ENCODE measurements at regions not wholly inside any gene's neighbourhood (a gene's known extent, or its start where the extent isn't known, plus 50 kb on each side); places are given as distances from the start of the nearest gene placed in this dataset.

DNA sequence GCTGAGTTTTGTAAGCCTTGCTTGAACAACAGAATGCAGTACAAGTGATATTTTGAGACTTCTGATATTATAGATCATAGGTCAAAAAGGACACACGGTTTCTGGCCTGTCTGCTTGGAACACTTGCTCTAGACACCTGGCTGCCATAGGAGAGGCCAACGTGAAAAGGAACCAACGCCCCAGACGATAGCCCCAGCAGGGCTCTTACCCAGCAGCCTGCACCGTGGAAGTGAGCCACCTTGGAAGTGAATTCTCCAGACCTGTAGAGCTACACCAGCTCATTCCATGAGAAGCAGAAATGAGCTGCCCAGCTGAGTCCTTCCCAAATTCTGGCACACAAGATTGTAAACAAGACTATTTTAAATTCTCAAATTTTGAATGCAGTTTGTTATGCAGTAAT lies 323.1 kb downstream of the FBXO8 start:
- in situ Hi-C loops (cut with MboI; ENCODE audit: low pct_unique_long_range_greater_than_20kb, low sequenced_read_pairs, unreplicated experiment): no loop called here
- DNase-seq (ENCODE audit: low spot score): no peak
- TF ChIP-seq, protein P1, sequence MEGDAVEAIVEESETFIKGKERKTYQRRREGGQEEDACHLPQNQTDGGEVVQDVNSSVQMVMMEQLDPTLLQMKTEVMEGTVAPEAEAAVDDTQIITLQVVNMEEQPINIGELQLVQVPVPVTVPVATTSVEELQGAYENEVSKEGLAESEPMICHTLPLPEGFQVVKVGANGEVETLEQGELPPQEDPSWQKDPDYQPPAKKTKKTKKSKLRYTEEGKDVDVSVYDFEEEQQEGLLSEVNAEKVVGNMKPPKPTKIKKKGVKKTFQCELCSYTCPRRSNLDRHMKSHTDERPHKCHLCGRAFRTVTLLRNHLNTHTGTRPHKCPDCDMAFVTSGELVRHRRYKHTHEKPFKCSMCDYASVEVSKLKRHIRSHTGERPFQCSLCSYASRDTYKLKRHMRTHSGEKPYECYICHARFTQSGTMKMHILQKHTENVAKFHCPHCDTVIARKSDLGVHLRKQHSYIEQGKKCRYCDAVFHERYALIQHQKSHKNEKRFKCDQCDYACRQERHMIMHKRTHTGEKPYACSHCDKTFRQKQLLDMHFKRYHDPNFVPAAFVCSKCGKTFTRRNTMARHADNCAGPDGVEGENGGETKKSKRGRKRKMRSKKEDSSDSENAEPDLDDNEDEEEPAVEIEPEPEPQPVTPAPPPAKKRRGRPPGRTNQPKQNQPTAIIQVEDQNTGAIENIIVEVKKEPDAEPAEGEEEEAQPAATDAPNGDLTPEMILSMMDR (IDR thresholded peaks at IDR 0.05; ENCODE audit: extremely low read depth, insufficient read depth, missing control alignments): no peak

GRCh38 chr4:173958445-173958844 lies 325.0 kb downstream of the FBXO8 start:
- in situ Hi-C loops (cut with MboI; ENCODE audit: low pct_unique_long_range_greater_than_20kb, low sequenced_read_pairs, unreplicated experiment): no loop called here
- DNase-seq (ENCODE audit: low spot score): no peak
- TF ChIP-seq, protein P1 (IDR thresholded peaks at IDR 0.05; ENCODE audit: extremely low read depth, insufficient read depth, missing control alignments): no peak

GRCh38 chr4:173943547-173943946 lies 339.9 kb downstream of the FBXO8 start:
- in situ Hi-C loops (cut with MboI; ENCODE audit: low pct_unique_long_range_greater_than_20kb, low sequenced_read_pairs, unreplicated experiment): no loop called here
- TF ChIP-seq, protein P1 (IDR thresholded peaks at IDR 0.05; ENCODE audit: extremely low read depth, insufficient read depth, missing control alignments): no peak
- DNase-seq (ENCODE audit: low spot score): no peak

GRCh38 chr4:173940146-173940545 lies 343.3 kb downstream of the FBXO8 start:
- TF ChIP-seq, protein P1 (IDR thresholded peaks at IDR 0.05; ENCODE audit: extremely low read depth, insufficient read depth, missing control alignments): no peak
- in situ Hi-C loops (cut with MboI; ENCODE audit: low pct_unique_long_range_greater_than_20kb, low sequenced_read_pairs, unreplicated experiment): no loop called here
- DNase-seq (ENCODE audit: low spot score): no peak

DNA sequence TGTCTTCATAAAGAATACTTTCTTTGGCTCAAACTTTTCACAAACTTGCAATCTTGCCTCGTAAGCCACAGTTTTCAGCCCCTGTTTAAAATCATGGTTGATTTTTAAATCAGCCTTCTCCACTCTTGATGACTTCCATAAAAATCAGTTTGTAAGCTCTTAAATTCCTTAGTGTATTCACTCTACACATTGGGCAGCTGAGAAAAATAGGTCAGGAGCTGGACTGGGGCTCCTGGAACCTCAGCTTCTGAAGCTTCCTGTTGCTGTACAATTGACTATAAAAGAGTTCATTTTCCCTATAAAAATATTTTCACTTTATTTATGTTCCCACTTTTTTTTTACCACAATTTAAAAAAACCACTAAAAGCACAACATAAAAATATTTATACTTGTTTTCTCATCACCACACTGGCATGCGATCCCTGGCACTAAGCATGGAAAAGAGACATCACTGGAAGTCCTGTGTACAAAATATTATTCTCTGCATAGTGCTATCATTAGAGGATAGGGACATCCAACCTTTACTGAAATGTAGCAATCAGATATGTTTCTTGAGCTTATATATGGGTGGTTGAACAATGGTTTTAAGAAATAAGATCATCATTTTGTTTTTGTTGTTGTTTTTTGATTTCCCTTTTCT lies 345.7 kb downstream of the FBXO8 start:
- no peak for DNase-seq (ENCODE audit: low spot score)
- in situ Hi-C loops (cut with MboI; ENCODE audit: low pct_unique_long_range_greater_than_20kb, low sequenced_read_pairs, unreplicated experiment): no loop called here
- TF ChIP-seq, protein P1 (IDR thresholded peaks at IDR 0.05; ENCODE audit: extremely low read depth, insufficient read depth, missing control alignments): no peak

DNA sequence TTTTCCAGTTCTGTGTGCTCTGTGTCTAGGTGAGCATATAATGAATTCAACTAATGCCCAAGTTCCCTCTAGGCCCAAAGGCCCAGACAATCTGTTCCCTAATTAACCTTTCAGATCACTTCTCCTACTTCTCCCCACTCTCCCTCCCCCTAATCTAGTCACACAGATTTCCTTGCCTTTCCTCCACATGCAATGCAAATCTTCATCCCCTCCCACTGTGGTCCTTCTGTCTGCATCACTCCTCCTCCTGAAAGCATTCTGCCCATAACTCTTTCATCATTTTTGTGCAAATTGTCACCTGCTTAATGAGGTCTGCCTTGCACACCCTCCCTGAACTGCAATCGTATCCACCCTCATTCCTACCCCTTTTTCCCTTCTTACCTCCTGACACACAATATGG lies 346.6 kb downstream of the FBXO8 start:
- in situ Hi-C loops (cut with MboI; ENCODE audit: low pct_unique_long_range_greater_than_20kb, low sequenced_read_pairs, unreplicated experiment): no loop called here
- no peak for DNase-seq (ENCODE audit: low spot score)
- TF ChIP-seq, protein P1 (IDR thresholded peaks at IDR 0.05; ENCODE audit: extremely low read depth, insufficient read depth, missing control alignments): no peak
